Caco-2 (cell line): ENCODE measurements at regions not wholly inside any gene's neighbourhood (a gene's known extent, or its start where the extent isn't known, plus 50 kb on each side); places are given as distances from the start of the nearest gene placed in this dataset.

ENCODE experiments used
- BruUV-seq: library from RNA; stranded (reverse); fragments of 400-500 nt; replicated peaks from 2 replicates; lab custom pipeline; 2021; lab: Mats Ljungman, UMichigan
- CTCF ChIA-PET: fragments of 300-600 bp; sonication (Branson Sonifier 250); formaldehyde crosslinking; loops from one replicate; lab custom pipeline; 2022; ENCODE audit warnings: antibody characterized with exemption; lab: Charles Lee
- POLR2A ChIA-PET: fragments of 300-600 bp; sonication (Branson Sonifier 250); formaldehyde crosslinking; loops from one replicate; lab custom pipeline; 2022; ENCODE audit warnings: antibody characterized with exemption; lab: Charles Lee
- DNase-seq, 2 experiments: peaks; one replicate each; pipeline versions ENCODE4 v3.0.0 to v3.0.0-alpha.2; 2020 to 2022
- H3K27me3 ChIP-seq: replicated peaks from 2 replicates; pipeline ENCODE4 v1.6.0; 2011; ENCODE audit warnings: low read length; ENCODE audit not compliant: control insufficient read depth, insufficient read depth
- H3K36me3 ChIP-seq: 2 replicates; pipeline ENCODE4 v1.5.1; 2011; ENCODE audit warnings: low read length; ENCODE audit not compliant: control insufficient read depth, insufficient read depth
- H3K4me1 ChIP-seq: fragments of 250-450 bp; sonication (Bioruptor Pico); 2 replicates; pipeline ENCODE4 v1.5.1; 2020; ENCODE audit warnings: mild to moderate bottlenecking
- H3K4me3 ChIP-seq: 2 replicates; pipeline ENCODE4 v1.5.1; 2011; ENCODE audit warnings: low read depth, mild to moderate bottlenecking, control low read depth, low read length
- H3K9me3 ChIP-seq: fragments of 250-450 bp; sonication (Bioruptor Pico); 2 replicates; pipeline ENCODE4 v1.5.1; 2020; ENCODE audit warnings: mild to moderate bottlenecking, moderate library complexity
- H3K27ac Mint-ChIP-seq: one replicate; pipeline ENCODE4 v1.8.0; 2022; ENCODE audit warnings: mixed read lengths; ENCODE audit not compliant: unreplicated experiment
- H3K27me3 Mint-ChIP-seq: one replicate; pipeline ENCODE4 v1.8.0; 2022; ENCODE audit warnings: mixed read lengths; ENCODE audit not compliant: insufficient read depth, unreplicated experiment
- H3K36me3 Mint-ChIP-seq: one replicate; pipeline ENCODE4 v1.8.0; 2022; ENCODE audit warnings: mild to moderate bottlenecking, mixed read lengths; ENCODE audit not compliant: insufficient read depth, unreplicated experiment
- H3K4me1 Mint-ChIP-seq: one replicate; pipeline ENCODE4 v1.8.0; 2022; ENCODE audit warnings: low read depth, mixed read lengths; ENCODE audit not compliant: unreplicated experiment
- H3K4me3 Mint-ChIP-seq: one replicate; pipeline ENCODE4 v1.8.0; 2022; ENCODE audit warnings: mild to moderate bottlenecking, moderate library complexity, mixed read lengths; ENCODE audit not compliant: unreplicated experiment
- H3K9me3 Mint-ChIP-seq: one replicate; pipeline ENCODE4 v1.8.0; 2022; ENCODE audit warnings: mixed read lengths; ENCODE audit not compliant: unreplicated experiment
- CTCF ChIP-seq, 2 experiments: fragments of 200-600 bp in 1 of 2; IDR thresholded peaks; 1 replicate in 1 of 2; 2 replicates in 1 of 2; pipeline versions ENCODE4 v1.5.1 to v1.8.0; 2011 to 2022; ENCODE audit warnings: antibody characterized with exemption in 1 of 2, control low read depth in 1 of 2, inconsistent platforms in 1 of 2, low read depth in 1 of 2, low read length in 1 of 2, mild to moderate bottlenecking in 1 of 2, moderate library complexity in 1 of 2; ENCODE audit not compliant: insufficient read depth in 1 of 2, severe bottlenecking in 1 of 2, unreplicated experiment in 1 of 2
- intact Hi-C: fragments of 100-400 bp; cut with micrococcal nuclease; formaldehyde crosslinking; loops from one replicate; pipeline ENCODE4 v1.10.0; 2022; ENCODE audit not compliant: unreplicated experiment

GRCh38 chr15:87631093-87631492, 625.4 kb downstream of the NTRK3 start:
- TF ChIP-seq CTCF (IDR thresholded peaks at IDR 0.05; ENCODE audit: insufficient read depth in 1 of 2, low read depth in 1 of 2, low read length in 1 of 2, severe bottlenecking in 1 of 2, unreplicated experiment in 1 of 2), result no peak
- BruUV-seq, result no TSS peak
- Mint-ChIP-seq H3K4me3 (no peak overlapping the region), H3K36me3 (no peaks in the 10 kb centered on the region), H3K27me3 (no peaks in the 10 kb centered on the region), H3K4me1 (peaks cover 9% of the 10 kb centered on the region), H3K9me3 (no peaks in the 10 kb centered on the region), H3K27ac (no peak overlapping the region)
- no peak for DNase-seq
- H3K4me3 ChIP-seq, result no peak overlapping the region
- intact Hi-C loops, result no loop called here
- H3K36me3 ChIP-seq, result no peaks in the 10 kb centered on the region
- ChIA-PET POLR2A (no interaction called here), CTCF (no interaction called here)
- H3K27me3 ChIP-seq, result no peaks in the 10 kb centered on the region
- peaks cover 9% of the 10 kb centered on the region for H3K4me1 ChIP-seq
- no peaks in the 10 kb centered on the region for H3K9me3 ChIP-seq

- Histone ChIP-seq H3K36me3 (no peaks in the 10 kb centered on the region), H3K4me3 (no peak overlapping the region), H3K4me1 (no peaks in the 10 kb centered on the region), H3K9me3 (no peaks in the 10 kb centered on the region), H3K27me3 (no peaks in the 10 kb centered on the region)
- TF ChIP-seq CTCF (IDR thresholded peaks at IDR 0.05; ENCODE audit: insufficient read depth in 1 of 2, low read depth in 1 of 2, low read length in 1 of 2, severe bottlenecking in 1 of 2, unreplicated experiment in 1 of 2), result no peak
- POLR2A ChIA-PET, result no interaction called here
- DNase-seq, result no peak
- H3K27me3 Mint-ChIP-seq, result no peaks in the 10 kb centered on the region
- intact Hi-C loops, result no loop called here
- peaks cover 13% of the 10 kb centered on the region for H3K9me3 Mint-ChIP-seq
- CTCF ChIA-PET, result no interaction called here
- no peak overlapping the region for H3K4me3 Mint-ChIP-seq
- no peaks in the 10 kb centered on the region for H3K36me3 Mint-ChIP-seq
- H3K4me1 Mint-ChIP-seq, result no peaks in the 10 kb centered on the region
- H3K27ac Mint-ChIP-seq, result no peak overlapping the region
- BruUV-seq, result no TSS peak
Observed at GRCh38 chr15:87628311-87628710, 628.2 kb downstream of the NTRK3 start.

- Mint-ChIP-seq H3K27ac (no peak overlapping the region), H3K9me3 (peaks cover 19% of the 10 kb centered on the region), H3K4me3 (no peak overlapping the region), H3K4me1 (no peaks in the 10 kb centered on the region), H3K27me3 (no peaks in the 10 kb centered on the region), H3K36me3 (no peaks in the 10 kb centered on the region)
- TF ChIP-seq CTCF (IDR thresholded peaks at IDR 0.05; ENCODE audit: insufficient read depth in 1 of 2, low read depth in 1 of 2, low read length in 1 of 2, severe bottlenecking in 1 of 2, unreplicated experiment in 1 of 2), result no peak
- H3K4me1 ChIP-seq, result no peaks in the 10 kb centered on the region
- H3K4me3 ChIP-seq, result no peak overlapping the region
- H3K27me3 ChIP-seq, result no peaks in the 10 kb centered on the region
- H3K36me3 ChIP-seq, result no peaks in the 10 kb centered on the region
- BruUV-seq, result no TSS peak
- H3K9me3 ChIP-seq, result peaks cover 3% of the 10 kb centered on the region; the same call in 1 of the 2 replicates
- CTCF ChIA-PET, result no interaction called here
- POLR2A ChIA-PET, result no interaction called here
- DNase-seq, result no peak
- intact Hi-C loops, result no loop called here
Observed at GRCh38 chr15:87626860-87627259, 629.7 kb downstream of the NTRK3 start.
